ENCODE measurements at regions not wholly inside any gene's neighbourhood (a gene's known extent, or its start where the extent isn't known, plus 50 kb on each side); places are given as distances from the start of the nearest gene placed in this dataset.

GRCh38 chr6:164917211-164917610 lies 392.2 kb downstream of the C6orf118 start:
- no peak for DNase-seq (ENCODE audit: low read depth)

DNA sequence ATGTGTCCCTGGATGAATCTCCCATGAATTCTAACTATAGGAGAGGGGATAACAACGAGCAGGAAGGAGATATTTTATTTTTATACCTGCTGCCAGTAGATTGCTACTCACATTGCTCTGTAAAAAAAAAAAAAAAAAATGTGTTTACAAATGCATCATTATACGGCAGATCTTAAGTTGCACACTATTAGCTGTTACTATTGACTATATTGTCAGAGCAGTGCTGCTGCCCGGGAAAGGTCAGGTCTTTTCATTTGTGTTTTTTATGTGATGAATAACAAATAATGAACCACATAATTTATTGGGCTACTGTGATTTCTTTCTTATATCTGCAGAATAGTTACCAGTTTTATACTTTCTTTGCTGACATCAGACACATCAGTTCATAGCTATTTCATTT lies 393.3 kb downstream of the C6orf118 start:
- no peak for DNase-seq (ENCODE audit: low read depth)

DNA sequence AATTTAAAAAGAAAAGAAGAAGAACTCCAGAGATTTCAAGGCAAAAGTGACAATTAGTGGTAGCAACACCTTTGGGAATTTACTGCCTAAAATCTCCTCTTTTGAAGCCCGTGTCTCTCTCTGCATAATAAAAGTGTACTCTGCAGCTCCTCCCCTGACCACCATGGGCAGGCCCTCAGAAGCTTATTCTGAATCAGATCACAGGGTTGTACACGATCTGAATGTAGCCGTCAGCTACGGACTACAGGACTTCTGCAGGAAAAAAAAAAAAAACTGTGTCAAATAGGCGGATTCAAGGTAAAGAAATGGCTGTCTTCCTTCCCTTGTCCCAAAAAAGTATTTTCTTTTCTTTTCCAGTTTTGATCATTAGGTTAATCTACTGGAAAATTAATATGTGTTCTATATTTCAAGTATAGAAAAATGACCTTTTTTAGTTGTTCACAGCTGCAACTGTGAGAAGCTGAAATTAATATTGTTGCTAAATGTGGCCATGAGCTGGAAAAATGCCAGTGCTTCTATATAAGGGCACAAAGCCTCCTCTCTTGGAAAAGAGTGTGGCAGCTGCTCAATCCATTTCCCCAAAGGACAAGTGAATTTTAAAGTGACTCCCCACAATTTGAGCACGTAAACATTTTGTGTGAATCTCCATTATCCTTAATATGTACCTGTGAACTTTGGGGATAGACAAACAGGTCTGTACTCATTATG lies 397.4 kb downstream of the C6orf118 start:
- DNase-seq (ENCODE audit: low read depth) = no peak

DNA sequence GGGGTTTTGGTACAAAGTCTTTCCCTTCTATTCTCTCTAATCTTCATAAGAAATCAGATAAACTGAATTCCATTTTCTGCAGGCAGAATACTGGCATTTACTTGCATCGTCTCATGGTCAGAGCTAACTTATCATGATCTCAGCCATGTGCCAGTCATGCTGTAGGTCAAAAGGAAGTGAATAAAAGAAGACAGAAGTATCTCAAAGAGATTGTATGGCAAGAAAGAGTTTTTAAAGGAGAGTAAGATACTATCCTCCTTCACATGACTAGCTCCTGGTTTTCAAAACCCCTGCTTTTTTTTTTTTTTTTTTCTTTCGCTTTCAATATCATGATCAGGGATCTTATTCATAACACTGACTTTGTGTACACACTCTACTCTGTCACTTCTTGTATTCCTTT lies 398.3 kb downstream of the C6orf118 start:
- no peak for DNase-seq (ENCODE audit: low read depth)

DNA sequence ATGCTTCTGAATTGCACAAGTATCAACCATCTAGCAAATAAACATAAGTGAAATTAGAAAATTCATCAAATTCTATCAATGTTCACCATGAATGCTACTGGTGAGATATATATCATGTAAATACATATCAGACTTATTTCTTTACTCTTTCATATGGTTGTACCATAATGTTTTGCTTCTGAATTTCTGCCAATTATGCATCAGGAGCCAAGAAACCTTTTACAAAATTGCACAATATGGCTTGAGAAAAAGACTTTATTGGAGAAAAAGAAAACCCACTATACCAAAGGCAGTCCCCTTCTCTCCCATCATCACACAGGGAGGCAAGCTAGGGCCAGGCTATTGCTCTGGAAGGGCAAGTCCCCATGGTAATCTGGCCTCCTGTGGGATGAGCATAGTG lies 402.6 kb downstream of the C6orf118 start:
- DNase-seq (ENCODE audit: low read depth) = no peak

- DNase-seq (ENCODE audit: low read depth) = no peak
Measured at GRCh38 chr6:164905311-164905710, 404.1 kb downstream of the C6orf118 start.

- no peak for DNase-seq (ENCODE audit: low read depth)
Measured at GRCh38 chr6:164898412-164898811, 411.0 kb downstream of the C6orf118 start.

- no peak for DNase-seq (ENCODE audit: low read depth)
Measured at GRCh38 chr6:164897523-164898235, 411.7 kb downstream of the C6orf118 start.

DNA sequence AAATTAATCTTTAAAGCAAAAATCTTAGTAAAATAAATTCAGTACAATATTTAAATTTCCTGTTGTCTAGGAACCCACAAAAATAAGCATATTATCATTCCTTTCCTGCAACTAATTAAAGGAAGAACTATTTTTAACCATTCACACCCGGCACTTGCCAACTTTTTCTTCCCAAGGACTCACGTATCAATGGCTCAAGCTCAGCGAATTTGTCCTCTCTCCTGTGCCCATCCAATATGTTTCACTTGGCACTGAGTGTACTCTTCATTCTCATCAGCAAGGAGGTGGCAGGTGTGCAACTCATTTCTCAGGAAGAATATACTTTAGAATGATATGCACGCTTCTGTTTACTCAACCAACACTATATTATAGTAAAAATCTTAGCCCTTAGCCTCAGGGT lies 419.4 kb downstream of the C6orf118 start:
- no peak for DNase-seq (ENCODE audit: low read depth)

DNA sequence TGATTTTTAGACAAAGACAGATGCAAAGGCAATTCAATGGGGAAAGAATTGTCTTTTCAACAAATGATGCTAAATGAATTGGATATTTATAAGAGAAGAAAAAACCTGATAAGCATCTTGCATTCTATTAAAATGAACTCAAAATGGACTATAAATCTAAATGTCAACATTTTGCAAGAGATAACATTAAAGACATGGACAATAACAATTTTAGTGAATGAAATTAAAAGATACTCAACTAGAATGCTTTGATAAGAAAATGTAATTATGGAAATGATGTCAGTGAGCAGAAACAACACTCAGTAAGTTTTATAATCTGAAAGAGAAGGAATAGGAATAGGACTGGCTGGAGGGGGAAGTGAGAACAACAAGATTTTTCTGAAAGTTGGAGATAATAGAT lies 421.7 kb downstream of the C6orf118 start:
- DNase-seq (ENCODE audit: low read depth) = no peak

DNA sequence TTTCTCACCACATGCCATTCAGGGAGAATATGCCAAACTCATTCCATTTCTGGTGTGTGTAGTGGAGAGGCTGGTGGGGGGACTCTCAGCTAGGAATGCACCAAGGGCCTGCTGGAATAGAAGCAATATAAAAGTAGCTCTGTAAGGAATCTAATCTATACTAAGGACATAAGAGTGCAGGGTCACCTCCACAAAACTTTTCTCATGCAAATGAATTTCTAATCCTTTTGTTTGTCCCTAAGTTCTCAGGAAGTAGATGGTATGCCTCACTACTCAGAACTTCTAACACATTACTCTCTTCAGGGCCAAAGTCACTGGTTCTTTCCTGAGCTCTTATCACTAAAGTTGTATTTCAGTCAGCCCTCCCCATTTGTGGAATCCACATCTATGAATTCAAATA lies 427.2 kb downstream of the C6orf118 start:
- DNase-seq (ENCODE audit: low read depth) = no peak

- DNase-seq (ENCODE audit: low read depth) = no peak
Measured at GRCh38 chr6:164871783-164872182, 437.6 kb downstream of the C6orf118 start.

GRCh38 chr6:164870164-164870563 lies 439.2 kb downstream of the C6orf118 start:
- DNase-seq (ENCODE audit: low read depth) = no peak

DNA sequence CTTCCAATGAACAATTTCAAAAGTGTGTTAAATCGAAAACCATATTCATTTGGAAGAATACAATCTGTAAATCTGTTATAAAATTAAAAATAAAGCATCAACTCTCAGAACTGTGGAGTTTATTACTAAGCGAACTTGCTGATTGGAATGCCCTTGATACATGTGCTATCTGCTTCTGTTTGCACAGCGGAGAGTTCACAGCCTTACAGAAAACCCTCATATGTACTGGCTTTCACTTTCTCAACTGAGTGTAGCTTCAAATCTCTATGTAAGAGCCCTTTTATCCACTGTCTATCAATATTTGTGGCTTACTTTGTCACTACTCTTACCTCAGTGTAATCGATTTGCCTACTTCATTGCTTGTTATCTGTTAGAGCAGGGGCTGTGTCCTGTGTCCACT lies 447.4 kb downstream of the C6orf118 start:
- DNase-seq (ENCODE audit: low read depth) = no peak

DNA sequence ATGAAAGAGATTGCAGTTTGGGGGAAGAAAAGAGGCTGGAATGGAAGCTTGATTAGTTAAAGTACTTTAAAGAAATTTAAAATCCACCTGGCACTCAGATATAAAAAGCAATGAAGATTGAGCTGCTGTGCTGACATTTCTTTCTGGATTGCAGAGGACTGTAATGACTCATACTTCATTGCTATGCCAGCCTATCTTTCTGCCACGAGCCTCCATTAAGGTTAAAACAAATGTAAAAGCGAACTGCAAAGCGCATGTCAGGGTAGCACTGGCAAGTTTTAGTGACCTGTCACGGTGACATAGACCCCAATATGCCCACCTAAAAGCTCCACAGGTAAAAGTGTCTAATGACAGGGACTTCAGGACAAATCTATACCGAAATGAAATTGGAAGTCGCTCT lies 449.6 kb downstream of the C6orf118 start:
- DNase-seq (ENCODE audit: low read depth) = no peak

DNA sequence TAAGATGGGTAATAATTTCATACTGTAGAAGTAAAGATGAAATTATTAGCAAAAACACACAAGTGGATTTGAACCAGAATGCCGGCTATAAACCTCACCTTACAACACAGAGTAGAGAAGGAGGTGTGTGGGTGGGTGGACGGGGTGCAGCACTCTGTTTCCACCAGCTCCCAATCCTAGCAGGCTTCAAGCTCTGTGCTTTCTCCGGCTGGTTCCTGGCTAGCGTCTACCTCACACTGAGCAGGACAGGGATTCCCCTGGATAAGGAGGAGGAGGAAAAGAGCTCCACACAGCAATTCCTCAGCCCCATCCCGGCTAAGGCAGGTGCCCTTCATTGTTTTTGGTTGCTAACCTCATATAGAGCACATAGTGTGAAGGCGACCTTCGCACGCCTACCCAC lies 453.3 kb downstream of the C6orf118 start:
- DNase-seq (ENCODE audit: low read depth) = no peak

- no peak for DNase-seq (ENCODE audit: low read depth)
Measured at GRCh38 chr6:164855281-164855680, 454.1 kb downstream of the C6orf118 start.

- DNase-seq (ENCODE audit: low read depth) = no peak
Measured at GRCh38 chr6:164854526-164854925, 454.9 kb downstream of the C6orf118 start.

GRCh38 chr6:164845773-164846172 lies 463.6 kb downstream of the C6orf118 start:
- no peak for DNase-seq (ENCODE audit: low read depth)

GRCh38 chr6:164842085-164842484 lies 467.3 kb downstream of the C6orf118 start:
- no peak for DNase-seq (ENCODE audit: low read depth)

- no peak for DNase-seq (ENCODE audit: low read depth)
Measured at GRCh38 chr6:164838068-164838615, 471.3 kb downstream of the C6orf118 start.

DNA sequence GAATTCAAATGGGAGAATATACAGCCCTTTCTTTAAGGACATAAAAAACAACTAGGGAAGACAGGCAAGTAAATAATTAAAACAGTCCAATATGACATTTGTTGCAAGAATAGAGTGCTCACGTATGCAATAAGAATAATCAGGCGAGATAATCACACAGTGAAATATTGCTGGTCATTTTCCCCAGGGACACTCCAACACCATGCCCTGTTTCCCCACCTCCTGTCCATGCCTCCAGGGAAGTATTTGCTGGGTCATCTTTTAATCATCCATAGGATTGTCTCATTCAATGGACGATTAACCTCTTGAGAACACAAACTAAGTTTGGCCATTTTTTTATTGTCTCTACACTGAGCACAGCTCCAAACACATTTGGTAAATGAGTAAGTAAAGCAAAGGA lies 472.9 kb downstream of the C6orf118 start:
- DNase-seq (ENCODE audit: low read depth) = no peak

DNA sequence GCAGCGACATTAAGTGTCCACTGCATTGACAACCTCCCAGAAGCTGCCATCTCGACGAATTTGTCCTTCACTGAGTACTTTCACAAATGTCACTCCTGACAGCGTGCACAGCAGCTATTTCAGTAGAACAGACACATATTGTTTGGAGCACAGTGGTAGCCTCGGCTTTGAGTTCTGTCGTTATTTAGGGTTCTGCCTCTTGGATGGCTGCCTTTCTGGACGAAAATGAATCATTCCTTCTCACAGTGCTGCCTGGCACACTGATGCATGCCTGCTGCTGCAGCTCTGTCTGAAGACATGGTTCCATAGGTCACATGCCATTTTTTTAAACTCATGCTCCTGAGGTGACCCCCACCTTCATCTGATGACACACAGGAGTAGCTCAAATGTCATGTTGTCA lies 477.0 kb downstream of the C6orf118 start:
- DNase-seq (ENCODE audit: low read depth) = no peak

DNA sequence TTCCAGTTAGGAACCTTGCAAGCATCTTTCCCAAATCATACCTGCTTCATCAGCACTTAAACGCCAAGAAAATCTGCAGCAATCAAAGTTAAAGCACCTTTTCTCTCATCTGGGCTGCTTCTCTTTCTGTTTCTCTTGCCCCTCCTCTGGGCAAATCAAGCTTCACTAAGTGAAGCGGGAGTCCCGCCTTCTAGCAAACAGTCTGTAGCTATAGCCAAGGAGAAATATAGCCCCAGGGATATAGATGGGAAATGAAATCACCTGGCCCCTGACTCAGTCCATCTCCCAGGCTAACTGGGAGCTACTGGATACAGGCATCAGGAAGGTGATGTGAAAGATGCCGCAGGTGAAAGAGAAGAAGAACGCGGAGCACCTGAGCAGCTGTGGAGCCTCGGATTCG lies 481.9 kb downstream of the C6orf118 start:
- DNase-seq (ENCODE audit: low read depth) = no peak

Data from T-helper 22 cell (primary cell).